HG02870 (cell line): ENCODE measurements at regions not wholly inside any gene's neighbourhood (a gene's known extent, or its start where the extent isn't known, plus 50 kb on each side); places are given as distances from the start of the nearest gene placed in this dataset.
"Not testable (repeated sequence)": the region's sequence is repeated elsewhere in the genome, so short reads cannot be mapped to it uniquely, and the experiment has no call there.

Experiments used
- ATAC-seq: cut with Tn5 transposase; IDR thresholded peaks from one replicate; pipeline ENCODE4 v1.9.1; 2021; ENCODE audit warnings: mild to moderate bottlenecking, moderate library complexity; ENCODE audit not compliant: unreplicated experiment

- no peak for ATAC-seq
Measured at GRCh38 chr7:68248973-68249372, 1252.3 kb downstream of the TYW1 start.

GRCh38 chr7:68249611-68250010 lies 1253.0 kb downstream of the TYW1 start:
- ATAC-seq = no peak

- ATAC-seq = no peak
Measured at GRCh38 chr7:68250143-68250542, 1253.5 kb downstream of the TYW1 start.

- ATAC-seq = not testable (repeated sequence)
Measured at GRCh38 chr7:68254815-68255214, 1258.2 kb downstream of the TYW1 start.

GRCh38 chr7:68256295-68256694 lies 1259.7 kb downstream of the TYW1 start:
- no peak for ATAC-seq

- no peak for ATAC-seq
Measured at GRCh38 chr7:68258609-68259008, 1262.0 kb downstream of the TYW1 start.

- no peak for ATAC-seq
Measured at GRCh38 chr7:68265258-68265657, 1268.6 kb downstream of the TYW1 start.

GRCh38 chr7:68266004-68266579 lies 1269.5 kb downstream of the TYW1 start:
- ATAC-seq = no peak

- ATAC-seq = no peak
Measured at GRCh38 chr7:68267486-68267885, 1270.9 kb downstream of the TYW1 start.

- ATAC-seq = no peak
Measured at GRCh38 chr7:68269405-68269804, 1272.8 kb downstream of the TYW1 start.

GRCh38 chr7:68272507-68272906 lies 1275.9 kb downstream of the TYW1 start:
- ATAC-seq = no peak

- no peak for ATAC-seq
Measured at GRCh38 chr7:68276725-68277124, 1280.1 kb downstream of the TYW1 start.

GRCh38 chr7:68279827-68280400 lies 1283.3 kb downstream of the TYW1 start:
- ATAC-seq = no peak

- ATAC-seq = no peak
Measured at GRCh38 chr7:68280931-68281330, 1284.3 kb downstream of the TYW1 start.

GRCh38 chr7:68288144-68288593 lies 1291.5 kb downstream of the TYW1 start:
- ATAC-seq = no peak

GRCh38 chr7:68291710-68292109 lies 1295.1 kb downstream of the TYW1 start:
- ATAC-seq = no peak

GRCh38 chr7:68295386-68295785 lies 1298.8 kb downstream of the TYW1 start:
- ATAC-seq = no peak

GRCh38 chr7:68304536-68304935 lies 1293.7 kb upstream of the AUTS2 start:
- ATAC-seq = no peak

GRCh38 chr7:68306692-68307107 lies 1291.6 kb upstream of the AUTS2 start:
- ATAC-seq = no peak

- no peak for ATAC-seq
Measured at GRCh38 chr7:68309271-68309670, 1289.0 kb upstream of the AUTS2 start.

GRCh38 chr7:68309806-68310205 lies 1288.5 kb upstream of the AUTS2 start:
- no peak for ATAC-seq

GRCh38 chr7:68311958-68312357 lies 1286.3 kb upstream of the AUTS2 start:
- no peak for ATAC-seq

- ATAC-seq = no peak
Measured at GRCh38 chr7:68313806-68314205, 1284.5 kb upstream of the AUTS2 start.
